HG03097 (cell line): ENCODE measurements at regions not wholly inside any gene's neighbourhood (a gene's known extent, or its start where the extent isn't known, plus 50 kb on each side); places are given as distances from the start of the nearest gene placed in this dataset.

ENCODE experiments used
- ATAC-seq: cut with Tn5 transposase; IDR thresholded peaks from one replicate; pipeline ENCODE4 v1.9.1; 2021; ENCODE audit not compliant: unreplicated experiment, low FRiP score

DNA sequence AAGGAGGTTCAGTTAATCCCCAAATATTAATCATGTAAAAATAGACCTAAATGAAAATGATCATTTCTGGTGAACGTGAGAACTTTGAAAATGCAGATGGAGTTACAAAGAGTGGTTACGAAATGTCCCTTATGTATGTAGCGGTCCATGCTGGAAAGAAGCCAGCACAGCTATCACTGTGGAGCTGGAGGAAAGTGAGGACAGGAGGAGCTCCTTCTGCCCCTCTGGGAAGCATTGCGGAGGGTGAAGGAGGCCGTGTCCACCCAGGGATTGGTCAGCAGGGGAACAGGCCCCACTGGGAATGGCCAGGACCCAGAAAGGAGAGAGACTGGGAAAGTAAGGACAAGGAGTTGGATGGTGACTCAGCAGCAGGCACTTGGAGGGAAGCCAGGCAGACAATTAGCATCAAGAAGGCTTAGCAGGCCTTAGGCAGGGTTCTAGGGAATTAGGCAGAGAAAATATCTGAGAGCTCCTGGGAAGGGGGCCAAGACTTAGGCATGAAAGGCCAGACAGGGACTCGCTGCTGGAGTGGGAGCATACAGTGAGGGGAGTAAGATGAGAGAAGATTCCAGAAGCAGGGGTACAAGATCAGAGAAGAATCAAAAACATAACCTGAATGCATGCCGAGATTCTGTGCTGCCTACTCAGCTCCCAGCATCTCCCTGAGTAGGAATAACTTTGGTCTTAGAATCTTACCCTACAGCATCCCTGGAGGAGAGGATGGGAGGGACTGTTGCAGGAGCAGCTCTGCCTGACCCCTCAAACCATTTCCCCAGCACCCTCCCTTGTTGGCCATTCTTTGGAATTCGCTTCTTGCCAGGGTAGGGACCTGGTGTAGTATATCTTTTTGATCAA, 171.0 kb upstream of the UMPS start:
- ATAC-seq = no peak

DNA sequence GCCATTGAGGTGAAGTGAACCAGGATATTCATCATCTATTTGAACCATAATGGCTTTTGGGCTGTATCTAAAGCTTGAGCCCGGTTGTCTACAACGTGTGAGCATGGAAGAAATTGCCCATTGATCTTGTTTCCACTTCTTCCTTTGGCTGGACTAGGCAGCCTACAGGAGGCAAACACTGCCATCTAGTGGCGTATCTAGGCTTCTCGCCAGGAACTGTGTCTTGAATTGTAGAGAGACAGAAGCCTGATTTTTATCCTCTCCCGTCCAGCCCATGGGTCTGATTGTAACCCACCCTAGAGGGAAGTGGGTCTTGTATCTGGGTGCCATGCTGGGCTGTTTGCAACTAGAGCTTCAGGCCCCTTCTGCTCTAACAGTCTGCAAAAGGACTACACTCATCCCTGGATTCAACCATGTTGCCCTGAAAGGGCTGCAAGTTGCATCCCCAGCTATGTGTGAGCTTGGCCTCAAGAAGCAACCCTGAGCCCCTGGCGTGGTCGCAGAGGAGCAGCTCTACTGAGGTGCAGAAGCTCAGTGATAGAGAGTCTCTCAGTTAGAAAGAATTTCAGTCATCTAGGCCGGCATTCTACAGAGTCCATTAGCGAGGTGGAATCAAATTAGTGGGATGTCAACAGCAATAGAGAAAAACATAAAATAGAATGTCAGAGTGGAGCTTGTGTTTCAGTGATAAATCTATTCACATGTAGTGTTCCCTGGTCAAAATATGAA, 170.2 kb upstream of the UMPS start:
- no peak for ATAC-seq

DNA sequence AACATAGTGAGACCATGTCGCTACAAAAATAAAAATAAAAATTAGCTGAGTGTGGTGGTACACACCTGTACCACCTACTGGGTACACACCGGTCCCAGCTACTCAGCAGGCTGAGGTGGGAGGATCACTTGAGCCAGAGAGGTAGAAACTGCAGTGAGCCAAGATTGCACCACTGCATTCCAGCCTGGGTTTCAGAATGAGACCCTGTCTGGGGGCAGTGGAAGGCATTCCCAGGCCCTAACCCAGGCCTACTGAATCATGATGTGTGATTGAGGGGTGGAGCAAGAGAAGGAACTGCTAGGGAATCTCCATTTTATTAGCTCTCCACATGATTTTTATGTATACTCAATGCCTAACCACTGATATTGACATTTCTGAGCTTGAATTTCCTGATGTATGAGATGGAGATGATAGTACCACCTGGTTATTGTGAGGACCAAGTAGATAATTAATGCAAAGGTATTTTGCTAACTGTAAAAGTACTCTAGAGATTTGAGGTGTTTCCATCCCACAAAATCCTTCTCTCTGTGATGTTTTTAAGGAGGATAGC, 169.5 kb upstream of the UMPS start:
- no peak for ATAC-seq

DNA sequence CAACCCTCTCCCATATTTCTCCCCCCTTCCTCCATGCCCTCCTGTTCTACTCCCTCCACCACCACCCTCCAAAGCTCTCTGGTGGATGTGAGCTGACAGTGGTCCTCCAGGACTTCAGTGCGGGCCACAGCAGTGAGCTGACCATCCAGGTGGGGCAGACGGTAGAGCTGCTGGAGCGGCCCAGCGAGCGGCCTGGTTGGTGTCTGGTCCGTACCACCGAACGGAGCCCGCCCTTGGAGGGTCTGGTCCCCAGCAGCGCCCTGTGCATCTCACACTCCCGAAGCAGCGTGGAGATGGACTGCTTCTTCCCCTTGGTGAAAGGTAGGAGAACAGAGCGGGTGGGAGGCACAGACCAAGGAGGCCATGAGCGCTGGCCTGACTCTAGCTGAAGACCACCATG, 167.5 kb upstream of the UMPS start:
- ATAC-seq = no peak

DNA sequence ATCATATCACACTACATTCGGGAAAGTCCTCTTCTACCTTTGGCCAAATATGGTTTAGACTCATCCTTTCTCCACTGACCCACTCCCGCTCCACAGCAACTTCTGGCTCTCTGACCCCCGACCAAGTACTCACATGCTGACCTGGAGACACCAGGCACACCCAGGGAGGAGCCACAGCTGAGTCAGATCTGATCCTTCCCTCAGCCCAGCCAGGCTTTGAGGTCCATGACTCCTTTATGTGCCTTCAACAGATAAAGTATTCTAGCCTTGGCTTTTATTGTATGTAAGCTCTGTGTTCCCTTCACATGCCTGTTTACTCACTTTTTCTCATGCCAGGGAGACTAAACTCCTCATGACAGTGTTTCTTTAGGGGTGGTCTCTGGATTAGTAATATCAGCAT, 166.9 kb upstream of the UMPS start:
- no peak for ATAC-seq

DNA sequence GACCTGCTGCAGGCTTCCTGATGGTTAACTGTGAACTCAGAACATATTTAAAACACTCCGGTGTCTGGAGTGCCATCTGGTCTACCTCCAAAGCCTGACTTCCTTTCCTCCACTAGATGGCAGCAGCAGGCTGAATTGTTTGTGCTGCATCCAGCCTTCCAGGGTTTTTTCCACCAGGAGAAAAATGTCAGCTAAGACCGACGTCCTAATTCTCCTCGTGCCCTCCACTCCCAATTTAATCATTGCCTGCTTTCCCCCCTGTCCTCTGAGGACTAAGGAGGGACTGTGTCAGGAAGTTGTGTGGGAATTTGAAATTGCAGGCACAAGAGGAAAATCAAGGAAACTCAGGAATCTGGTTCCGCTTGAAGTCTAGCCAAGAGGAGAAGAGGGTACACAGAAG, 165.2 kb upstream of the UMPS start:
- no peak for ATAC-seq

DNA sequence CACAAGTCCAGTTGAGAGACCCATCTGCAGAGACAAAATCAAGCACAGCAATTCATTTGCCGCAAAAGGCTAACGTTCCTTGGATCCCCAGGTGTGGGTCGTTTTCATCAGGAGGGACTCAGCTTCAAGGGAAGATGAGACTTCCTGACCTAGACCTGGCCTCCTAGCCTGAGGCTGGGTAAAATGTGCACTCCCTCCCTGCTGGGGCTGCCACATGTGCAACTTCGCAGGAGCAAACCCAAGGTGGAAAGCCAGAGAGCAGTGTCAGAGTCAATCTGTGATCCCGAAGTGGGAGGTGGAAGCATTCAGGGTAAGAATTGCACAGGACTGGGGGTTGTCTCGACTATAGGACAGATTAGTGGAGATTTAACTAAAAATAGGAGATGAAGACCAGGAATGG, 164.7 kb upstream of the UMPS start:
- no peak for ATAC-seq

DNA sequence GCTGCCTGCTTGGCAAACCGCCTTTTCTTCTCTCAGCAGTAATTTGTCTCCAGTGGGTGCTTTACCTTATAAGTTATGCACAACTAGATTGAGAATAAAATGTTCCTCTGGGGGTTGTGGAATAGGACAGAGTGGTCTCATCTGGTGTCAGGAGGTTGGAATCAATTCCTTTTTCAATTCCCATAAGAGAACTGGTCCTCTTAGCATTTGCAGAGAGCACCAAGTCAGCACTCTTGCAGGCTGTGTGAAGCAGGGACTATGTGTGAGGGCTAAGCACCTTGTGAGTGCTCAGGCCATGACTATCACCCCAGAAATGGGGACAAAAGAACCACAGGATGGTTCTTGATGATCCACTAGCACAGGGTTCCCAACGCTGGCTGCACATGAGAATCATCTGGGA, 163.6 kb upstream of the UMPS start:
- no peak for ATAC-seq

DNA sequence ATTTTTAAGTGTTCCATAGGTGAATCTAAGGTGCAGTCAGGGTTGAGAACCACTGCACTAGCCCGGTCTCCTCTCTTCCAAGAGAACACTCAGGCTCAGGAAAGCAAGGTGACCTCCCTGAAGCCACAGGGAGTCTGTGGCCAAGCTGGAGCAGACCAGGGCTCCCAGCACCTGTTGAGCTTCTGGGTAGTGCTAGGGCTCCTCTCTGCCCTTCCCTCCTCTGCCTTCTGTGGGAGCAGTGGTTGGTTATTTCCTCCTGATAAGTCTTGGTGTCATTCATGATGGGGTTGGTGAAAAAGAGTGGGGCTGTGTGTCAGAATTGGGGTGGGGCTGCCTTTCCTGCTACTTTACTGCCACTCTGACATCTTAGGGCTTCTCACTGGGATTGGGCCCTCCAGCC, 163.1 kb upstream of the UMPS start:
- no peak for ATAC-seq

DNA sequence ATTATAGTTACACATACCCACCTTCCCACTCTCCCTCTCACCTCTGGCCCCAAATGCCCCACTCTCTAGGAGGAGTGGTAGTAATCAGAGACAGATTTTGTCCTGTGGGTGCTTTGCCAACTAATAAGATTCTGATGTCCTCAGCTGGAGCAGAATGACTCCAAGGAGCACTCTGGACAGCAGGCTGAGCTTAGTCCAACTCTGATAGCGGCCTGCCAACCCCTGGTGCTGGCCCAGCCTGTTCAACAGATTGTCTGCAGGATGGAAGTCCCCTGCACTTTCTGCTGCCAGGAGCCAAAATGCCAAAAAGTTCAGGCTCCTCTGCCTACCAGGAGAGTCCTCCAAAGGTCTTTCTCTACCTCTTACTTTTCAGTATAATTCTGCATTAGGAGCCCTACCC, 160.5 kb upstream of the UMPS start:
- no peak for ATAC-seq

DNA sequence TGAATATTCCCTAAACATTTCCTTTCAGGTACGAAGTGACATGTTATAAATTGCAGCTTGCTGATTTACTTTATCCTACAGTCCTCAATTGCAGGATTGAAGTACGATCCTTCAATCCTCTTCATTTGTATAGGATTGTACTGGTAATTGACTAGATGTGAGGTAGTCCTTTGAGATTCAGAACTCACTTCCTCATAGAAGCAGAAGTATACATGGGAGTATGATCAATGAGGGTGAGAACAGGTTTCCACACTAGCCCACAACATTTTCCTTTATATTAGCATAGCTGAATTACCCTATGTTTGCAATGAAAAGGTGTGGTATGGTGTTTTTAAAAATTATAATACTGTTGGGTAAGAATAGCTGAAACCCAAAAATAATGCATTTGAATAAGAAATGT, 160.0 kb upstream of the UMPS start:
- no peak for ATAC-seq

DNA sequence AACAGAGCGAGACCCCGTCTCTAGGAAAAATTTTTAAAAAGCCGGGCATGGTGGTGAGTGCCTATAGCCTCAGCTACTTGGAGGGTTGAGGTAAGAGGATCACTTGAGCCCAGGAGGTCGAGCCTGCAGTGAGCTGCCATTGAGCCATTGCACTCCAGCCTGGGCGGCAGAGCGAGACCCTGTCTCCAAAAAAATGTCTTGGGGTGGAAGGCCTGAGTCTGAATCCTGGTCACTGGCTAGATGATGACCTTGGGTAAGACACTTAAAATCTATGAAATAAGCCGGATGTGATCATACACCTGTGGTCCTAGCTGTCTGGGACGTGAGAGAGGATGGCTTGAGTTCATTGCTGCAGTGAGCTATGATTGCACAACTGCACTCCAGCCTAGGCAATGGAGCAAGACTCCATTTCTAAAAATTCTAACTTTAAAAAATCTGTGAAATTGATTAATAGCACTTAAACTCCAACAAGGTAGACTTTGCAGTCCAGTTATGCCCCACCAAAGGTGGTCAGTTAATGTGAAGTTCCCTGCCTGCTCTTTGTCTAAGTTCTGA, 157.3 kb upstream of the UMPS start:
- no peak for ATAC-seq

DNA sequence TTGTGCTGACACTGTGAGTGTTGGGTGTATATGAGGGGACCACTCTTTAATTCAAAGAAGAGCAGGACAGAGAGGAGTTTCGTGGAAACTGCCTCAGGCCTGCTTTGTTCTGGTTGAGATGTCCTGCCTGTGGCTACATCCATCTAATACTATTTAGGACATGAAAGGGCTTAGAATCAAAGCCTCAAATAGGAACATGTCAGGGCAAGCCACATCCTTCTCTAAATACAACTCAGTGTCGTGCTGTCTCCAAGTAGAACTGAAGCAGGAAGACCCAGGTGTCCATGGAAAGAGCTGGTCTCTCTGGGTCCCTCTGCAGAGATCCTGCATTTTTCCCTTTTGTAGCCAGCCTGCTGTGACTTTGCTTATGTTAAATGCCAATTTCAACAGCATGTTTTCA, 156.2 kb upstream of the UMPS start:
- no peak for ATAC-seq

DNA sequence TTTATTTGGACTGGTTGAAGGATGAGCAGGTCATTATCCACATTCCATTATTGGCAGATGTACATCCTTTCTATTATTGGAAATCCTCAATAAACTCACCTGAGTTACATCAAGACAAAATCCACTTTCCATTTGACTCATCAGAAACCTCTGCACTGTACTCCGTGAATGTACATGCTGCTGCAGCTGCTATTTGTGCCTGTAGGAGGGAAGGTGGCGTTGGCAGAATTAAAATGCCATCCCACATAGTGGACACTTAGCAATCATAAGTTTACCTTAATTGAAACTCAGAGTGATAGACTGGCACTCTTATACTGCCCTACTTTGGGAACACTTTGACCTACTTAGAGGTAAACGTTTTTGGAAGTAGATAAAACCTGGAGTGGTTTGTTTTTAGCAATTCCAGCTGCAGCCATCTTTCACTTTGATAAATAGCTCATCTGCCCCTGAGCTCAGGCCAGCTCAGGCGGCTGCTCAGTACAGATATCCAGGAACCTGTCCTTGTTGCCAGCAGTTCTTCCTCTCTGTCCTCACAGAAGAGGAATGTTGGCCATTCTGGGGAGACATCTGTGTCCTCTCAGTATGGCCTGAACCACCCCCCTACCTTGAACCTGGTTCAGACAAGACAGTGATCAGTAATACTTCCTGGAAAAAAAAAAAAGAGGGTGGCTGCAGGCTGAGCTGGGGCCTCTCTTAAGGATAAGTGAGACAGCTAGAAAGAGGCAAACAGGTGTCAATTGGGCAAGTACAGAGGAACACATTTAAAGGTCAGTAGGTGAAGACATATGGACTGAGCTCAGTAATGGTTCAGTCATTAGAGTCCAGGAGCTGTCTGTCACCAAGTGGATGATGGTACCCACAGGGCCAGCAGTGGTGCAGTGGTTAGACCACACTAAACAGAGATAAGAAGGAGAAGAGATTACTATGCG, 153.4 kb upstream of the UMPS start:
- ATAC-seq = no peak

DNA sequence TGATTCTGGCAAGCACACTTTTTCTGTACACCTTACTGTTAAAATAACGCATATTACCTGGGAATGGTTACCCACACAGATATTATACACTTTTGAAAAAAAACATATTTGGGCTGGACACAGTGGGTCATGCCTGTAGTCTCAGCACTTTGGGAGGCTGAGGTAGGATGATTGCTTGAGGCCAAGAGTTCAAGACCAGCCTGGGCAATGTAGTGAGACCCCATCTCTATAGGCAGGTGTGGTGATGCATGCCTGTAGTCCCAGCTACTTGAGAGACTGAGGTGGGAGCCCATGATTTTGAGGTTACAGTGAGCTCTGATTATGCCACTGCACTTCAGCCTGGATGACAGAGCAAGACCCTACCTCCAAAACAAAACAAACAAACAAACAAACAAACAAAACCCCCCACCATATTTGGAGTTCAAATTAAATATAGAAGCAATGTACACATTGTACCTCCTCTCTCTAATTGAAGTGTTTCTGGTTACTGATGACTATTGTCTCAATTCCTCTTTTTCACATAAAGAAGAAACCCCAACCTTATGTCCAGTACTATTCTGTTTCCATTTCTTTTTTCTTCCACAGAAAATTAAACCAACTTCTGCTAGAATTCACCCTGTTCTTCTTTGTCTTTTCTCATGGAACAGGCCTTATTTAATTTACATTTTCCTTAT, 152.6 kb upstream of the UMPS start:
- no peak for ATAC-seq

DNA sequence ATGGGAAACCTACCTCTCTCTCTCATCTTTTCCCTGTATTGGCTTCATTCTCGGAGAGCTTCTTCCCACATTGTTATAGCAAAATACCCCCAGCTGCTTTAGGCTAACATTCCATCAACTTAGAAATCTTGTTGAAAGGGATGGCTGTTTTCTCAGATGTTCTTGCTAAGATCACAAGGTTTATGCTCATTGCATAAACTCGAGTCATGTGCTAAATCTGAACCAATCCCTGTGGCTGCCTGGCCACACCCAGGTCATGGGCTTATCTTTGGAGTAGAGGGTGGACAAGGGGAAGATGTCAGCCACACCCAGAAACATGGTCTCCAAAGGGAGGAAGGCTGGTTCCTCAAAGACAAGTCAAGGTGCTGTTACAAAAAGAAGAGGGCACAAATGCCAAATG, 150.6 kb upstream of the UMPS start:
- ATAC-seq = no peak

DNA sequence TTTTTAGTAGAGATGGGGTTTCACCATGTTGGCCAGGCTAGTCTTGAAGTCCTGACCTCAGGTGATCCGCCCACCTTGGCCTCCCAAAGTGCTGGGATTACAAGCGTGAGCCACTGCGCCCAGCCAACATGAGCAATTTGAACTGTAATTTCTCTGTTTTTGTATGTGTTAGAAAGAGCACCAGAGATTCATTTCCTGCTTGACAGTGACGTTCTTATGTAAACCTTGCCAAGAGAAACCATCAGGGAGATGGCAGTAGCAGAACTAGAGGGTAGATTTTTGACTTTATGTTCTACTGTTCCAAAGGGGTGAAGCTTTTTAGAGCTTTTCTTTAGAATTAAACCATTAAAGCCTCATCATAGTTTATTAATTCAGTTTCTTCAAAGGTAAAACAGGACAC, 148.1 kb upstream of the UMPS start:
- ATAC-seq = no peak

DNA sequence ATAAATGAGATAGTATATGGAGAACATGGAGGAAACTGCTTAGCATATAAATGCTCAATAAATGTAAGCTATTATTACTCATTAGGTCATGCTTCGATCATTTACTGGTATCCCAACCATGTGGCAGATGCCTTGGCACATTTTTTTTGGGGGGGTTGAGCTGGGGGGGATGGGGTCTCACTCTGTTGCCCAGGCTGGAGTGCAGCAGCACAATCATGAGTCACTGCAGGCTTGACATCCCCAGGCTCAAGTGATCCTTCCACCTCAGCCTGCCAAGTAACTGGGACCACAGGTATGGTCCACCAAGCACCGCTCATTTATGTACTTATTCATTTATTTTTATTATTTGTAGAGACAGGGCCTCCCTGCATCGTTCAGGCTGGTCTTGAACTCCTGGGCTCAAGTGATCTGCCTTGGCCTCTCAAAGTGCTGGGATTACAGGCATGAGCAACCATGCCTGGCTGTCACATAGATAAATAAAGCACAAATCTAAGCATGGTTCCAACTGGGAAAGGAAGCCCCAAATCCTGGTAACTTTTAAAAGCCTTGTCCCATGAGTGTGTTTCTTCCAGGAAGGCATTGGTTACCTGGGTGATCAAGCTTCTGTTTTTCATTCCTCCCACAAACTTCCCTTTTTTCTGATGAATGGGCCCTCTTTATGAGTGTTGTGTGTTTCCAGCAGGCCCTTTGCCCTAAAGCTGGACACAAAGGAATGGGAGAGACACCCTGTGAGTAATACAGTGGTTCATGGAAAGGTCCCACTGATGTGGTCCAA, 147.4 kb upstream of the UMPS start:
- no peak for ATAC-seq

DNA sequence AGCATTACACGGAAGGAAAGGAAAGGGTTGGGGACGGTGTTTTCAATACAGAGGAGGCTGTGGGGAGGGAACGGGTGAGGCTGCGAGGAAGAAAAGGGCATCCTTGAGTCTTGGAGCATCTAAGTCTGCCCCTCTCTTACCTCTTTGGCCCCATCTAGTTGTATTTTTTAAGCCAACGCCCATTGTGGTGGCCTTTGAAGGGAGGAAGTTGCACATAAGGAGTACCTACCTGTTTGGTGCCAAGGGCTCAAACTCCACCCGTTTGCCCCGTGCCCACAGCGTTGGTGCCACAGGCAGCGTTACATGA, 146.1 kb upstream of the UMPS start:
- no peak for ATAC-seq
